Heart left ventricle (tissue), 13 donors: ENCODE measurements at regions not wholly inside any gene's neighbourhood (a gene's known extent, or its start where the extent isn't known, plus 50 kb on each side); places are given as distances from the start of the nearest gene placed in this dataset.
"Not testable (repeated sequence)": the region's sequence is repeated elsewhere in the genome, so short reads cannot be mapped to it uniquely, and the experiment has no call there.

Source experiments
- POLR2A ChIP-seq, 2 donors: fragments of 450-650 bp; IDR thresholded peaks; one replicate each; pipeline ENCODE4 v1.6.1; 2017; ENCODE audit warnings: antibody characterized with exemption in 2 of 2, mild to moderate bottlenecking in 2 of 2, moderate library complexity in 2 of 2
- TF ChIP-seq, protein P1 (sequence below), 12 donors: fragments of 200-600 bp; sonication (generic) in 4 of 12; IDR thresholded peaks; one replicate each; pipeline versions ENCODE4 v1.5.0 to v1.8.0; 2018 to 2022; ENCODE audit warnings: antibody characterized with exemption in 12 of 12, mild to moderate bottlenecking in 5 of 12
- donor health status: ischemic (EF 13 %, LVEDD 7.1; RV severe dilation, severe dysfunction).
- donor health status: DM: no; HTN: yes; CAD: no.
- donor health status: DM: no; HTN: no; CAD: no.
- donor health status: ischemic (EF 25% LVEDD 6.9; RV normal size, moderate dysfunction).
- donor health status: ischemic (EF 25% LVEDD 5.7; RV mildly dilated, moderate dysfunction).
- donor health status: ischemic (EF 35%, LVEDD 5.7; RV mildly dilated, moderate dysfunction).
- donor health status: nonischemic (EF 11% LVEDD 7.7; RV severe dilation, severe dysfunction).
- donor health status: DM: yes; HTN: yes; CAD: no.
- donor health status: PGD.
- donor health status: ischemic (EF 29% LVEDD 5.4; RV normal size, mild dysfunction).
- donor health status: nonischemic (EF 23%, LVEDD 6.1; RV moderate dilation, normal function).

DNA sequence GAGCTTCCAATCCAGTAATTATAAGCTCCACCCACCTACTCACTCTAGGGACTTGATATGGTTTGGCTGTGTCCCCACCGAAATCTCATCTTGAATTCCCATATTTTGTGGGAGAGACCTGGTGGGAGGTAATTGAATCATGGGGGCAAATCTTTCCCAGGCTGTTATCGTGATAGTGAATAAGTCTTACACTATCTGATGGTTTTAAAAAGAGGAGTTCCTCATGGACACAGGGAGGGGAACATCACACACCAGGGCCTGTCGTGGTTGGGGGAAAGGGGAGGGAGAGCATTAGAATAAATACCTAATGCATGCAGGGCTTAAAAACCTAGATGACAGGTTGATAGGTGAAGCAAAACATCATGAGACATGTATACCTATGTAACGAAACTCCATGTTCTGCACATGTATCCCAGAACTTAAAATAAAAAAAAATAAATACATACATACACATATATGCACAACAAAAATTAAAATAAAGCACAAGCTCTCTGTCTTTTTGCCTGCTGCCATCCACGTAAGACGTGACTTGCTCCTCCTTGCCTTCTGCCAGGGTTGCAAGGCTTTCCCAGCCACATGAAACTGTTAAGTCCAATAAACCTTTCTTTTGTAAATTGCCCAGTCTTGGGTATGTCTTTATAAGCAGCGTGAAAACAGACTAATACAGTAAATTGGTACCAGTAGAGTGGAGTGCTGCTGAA is 102.8 kb downstream of the SPATA31A6 start:
- TF ChIP-seq, protein P1, sequence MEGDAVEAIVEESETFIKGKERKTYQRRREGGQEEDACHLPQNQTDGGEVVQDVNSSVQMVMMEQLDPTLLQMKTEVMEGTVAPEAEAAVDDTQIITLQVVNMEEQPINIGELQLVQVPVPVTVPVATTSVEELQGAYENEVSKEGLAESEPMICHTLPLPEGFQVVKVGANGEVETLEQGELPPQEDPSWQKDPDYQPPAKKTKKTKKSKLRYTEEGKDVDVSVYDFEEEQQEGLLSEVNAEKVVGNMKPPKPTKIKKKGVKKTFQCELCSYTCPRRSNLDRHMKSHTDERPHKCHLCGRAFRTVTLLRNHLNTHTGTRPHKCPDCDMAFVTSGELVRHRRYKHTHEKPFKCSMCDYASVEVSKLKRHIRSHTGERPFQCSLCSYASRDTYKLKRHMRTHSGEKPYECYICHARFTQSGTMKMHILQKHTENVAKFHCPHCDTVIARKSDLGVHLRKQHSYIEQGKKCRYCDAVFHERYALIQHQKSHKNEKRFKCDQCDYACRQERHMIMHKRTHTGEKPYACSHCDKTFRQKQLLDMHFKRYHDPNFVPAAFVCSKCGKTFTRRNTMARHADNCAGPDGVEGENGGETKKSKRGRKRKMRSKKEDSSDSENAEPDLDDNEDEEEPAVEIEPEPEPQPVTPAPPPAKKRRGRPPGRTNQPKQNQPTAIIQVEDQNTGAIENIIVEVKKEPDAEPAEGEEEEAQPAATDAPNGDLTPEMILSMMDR (IDR thresholded peaks at IDR 0.05) = not testable (repeated sequence)
- TF ChIP-seq POLR2A (IDR thresholded peaks at IDR 0.05) = not testable (repeated sequence)
